Transverse colon (tissue), 4 donors: ENCODE measurements at regions not wholly inside any gene's neighbourhood (a gene's known extent, or its start where the extent isn't known, plus 50 kb on each side); places are given as distances from the start of the nearest gene placed in this dataset.

Experiments
- EP300 ChIP-seq: sonication (generic); formaldehyde crosslinking; IDR thresholded peaks from one replicate; pipeline ENCODE4 v1.6.1; 2017; ENCODE audit warnings: antibody characterized with exemption, low read depth
- POLR2A ChIP-seq: fragments of 450-650 bp; IDR thresholded peaks from one replicate; pipeline ENCODE4 v1.6.1; 2016; ENCODE audit warnings: antibody characterized with exemption, mild to moderate bottlenecking, moderate library complexity
- POLR2AphosphoS5 ChIP-seq, 3 donors: sonication (generic); formaldehyde crosslinking; IDR thresholded peaks; one replicate each; pipeline ENCODE4 v1.6.1; 2016; ENCODE audit warnings: antibody characterized with exemption in 3 of 3
- TF ChIP-seq, protein P1 (sequence below), 5 experiments: fragments of 200-600 bp in 3 of 5; fragments of 450-650 bp in 2 of 5; sonication (generic) in 3 of 5; IDR thresholded peaks; 1 replicate in 2 of 5; 2 replicates in 3 of 5; pipeline ENCODE4 v1.5.1; 2016 to 2017; ENCODE audit warnings: antibody characterized with exemption in 5 of 5, inconsistent platforms in 3 of 5, mild to moderate bottlenecking in 2 of 5, moderate library complexity in 1 of 5

DNA sequence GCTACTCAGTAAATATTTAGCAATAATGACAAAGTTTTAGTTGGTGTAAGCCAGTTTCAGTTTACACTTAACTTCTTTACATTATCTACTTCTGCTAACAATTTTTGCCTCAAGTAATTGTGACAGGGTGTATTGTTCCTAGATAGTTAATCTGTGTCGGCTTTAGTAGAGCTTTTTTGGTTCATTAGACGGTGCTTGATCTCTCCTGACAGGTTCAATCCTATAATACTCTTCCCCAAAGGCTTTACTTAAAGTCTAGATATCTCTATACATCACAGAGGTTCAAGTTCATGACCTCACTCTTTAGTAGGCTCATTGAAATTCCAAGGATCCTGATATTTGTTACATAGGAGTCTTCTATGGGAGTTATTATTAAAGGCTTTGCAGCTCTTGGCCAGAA is 365.6 kb upstream of the DPPA4 start:
- TF ChIP-seq EP300 (no peak), POLR2A (no peak), POLR2AphosphoS5 (IDR thresholded peaks at IDR 0.05) (no peak)
- TF ChIP-seq, protein P1, sequence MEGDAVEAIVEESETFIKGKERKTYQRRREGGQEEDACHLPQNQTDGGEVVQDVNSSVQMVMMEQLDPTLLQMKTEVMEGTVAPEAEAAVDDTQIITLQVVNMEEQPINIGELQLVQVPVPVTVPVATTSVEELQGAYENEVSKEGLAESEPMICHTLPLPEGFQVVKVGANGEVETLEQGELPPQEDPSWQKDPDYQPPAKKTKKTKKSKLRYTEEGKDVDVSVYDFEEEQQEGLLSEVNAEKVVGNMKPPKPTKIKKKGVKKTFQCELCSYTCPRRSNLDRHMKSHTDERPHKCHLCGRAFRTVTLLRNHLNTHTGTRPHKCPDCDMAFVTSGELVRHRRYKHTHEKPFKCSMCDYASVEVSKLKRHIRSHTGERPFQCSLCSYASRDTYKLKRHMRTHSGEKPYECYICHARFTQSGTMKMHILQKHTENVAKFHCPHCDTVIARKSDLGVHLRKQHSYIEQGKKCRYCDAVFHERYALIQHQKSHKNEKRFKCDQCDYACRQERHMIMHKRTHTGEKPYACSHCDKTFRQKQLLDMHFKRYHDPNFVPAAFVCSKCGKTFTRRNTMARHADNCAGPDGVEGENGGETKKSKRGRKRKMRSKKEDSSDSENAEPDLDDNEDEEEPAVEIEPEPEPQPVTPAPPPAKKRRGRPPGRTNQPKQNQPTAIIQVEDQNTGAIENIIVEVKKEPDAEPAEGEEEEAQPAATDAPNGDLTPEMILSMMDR (IDR thresholded peaks at IDR 0.05) = no peak
